ENCODE measurements at regions not wholly inside any gene's neighbourhood (a gene's known extent, or its start where the extent isn't known, plus 50 kb on each side); places are given as distances from the start of the nearest gene placed in this dataset.
"Not testable (repeated sequence)": the region's sequence is repeated elsewhere in the genome, so short reads cannot be mapped to it uniquely, and the experiment has no call there.

GRCh38 chr2:60246583-60246982 is 306.9 kb downstream of the BCL11A start:
- no peak for DNase-seq (ENCODE audit: low read depth)

- DNase-seq (ENCODE audit: low read depth), result no peak
Measured at GRCh38 chr2:60234274-60234986, 319.0 kb downstream of the BCL11A start.

GRCh38 chr2:60230596-60230995 is 322.9 kb downstream of the BCL11A start:
- no peak for DNase-seq (ENCODE audit: low read depth)

GRCh38 chr2:60230037-60230436 is 323.4 kb downstream of the BCL11A start:
- no peak for DNase-seq (ENCODE audit: low read depth)

GRCh38 chr2:60226943-60227342 is 326.5 kb downstream of the BCL11A start:
- no peak for DNase-seq (ENCODE audit: low read depth)

- no peak for DNase-seq (ENCODE audit: low read depth)
Measured at GRCh38 chr2:60226191-60226590, 327.3 kb downstream of the BCL11A start.

GRCh38 chr2:60223859-60224258 is 329.6 kb downstream of the BCL11A start:
- no peak for DNase-seq (ENCODE audit: low read depth)

GRCh38 chr2:60221098-60221497 is 332.4 kb downstream of the BCL11A start:
- DNase-seq (ENCODE audit: low read depth), result no peak

GRCh38 chr2:60219536-60219935 is 333.9 kb downstream of the BCL11A start:
- DNase-seq (ENCODE audit: low read depth), result no peak

- no peak for DNase-seq (ENCODE audit: low read depth)
Measured at GRCh38 chr2:60216452-60216995, 336.9 kb downstream of the BCL11A start.

- no peak for DNase-seq (ENCODE audit: low read depth)
Measured at GRCh38 chr2:60215386-60215901, 338.0 kb downstream of the BCL11A start.

GRCh38 chr2:60214626-60214875 is 338.9 kb downstream of the BCL11A start:
- no peak for DNase-seq (ENCODE audit: low read depth)

- DNase-seq (ENCODE audit: low read depth), result no peak
Measured at GRCh38 chr2:60213865-60214625, 339.4 kb downstream of the BCL11A start.

- no peak for DNase-seq (ENCODE audit: low read depth)
Measured at GRCh38 chr2:60212181-60212945, 341.1 kb downstream of the BCL11A start.

- not testable (repeated sequence) for DNase-seq (ENCODE audit: low read depth)
Measured at GRCh38 chr2:60189006-60189405, 364.4 kb downstream of the BCL11A start.

- no peak for DNase-seq (ENCODE audit: low read depth)
Measured at GRCh38 chr2:60175290-60175689, 378.2 kb downstream of the BCL11A start.

GRCh38 chr2:60174146-60174545 is 379.3 kb downstream of the BCL11A start:
- no peak for DNase-seq (ENCODE audit: low read depth)

- no peak for DNase-seq (ENCODE audit: low read depth)
Measured at GRCh38 chr2:60172801-60173200, 380.7 kb downstream of the BCL11A start.

GRCh38 chr2:60170272-60170671 is 383.2 kb downstream of the BCL11A start:
- no peak for DNase-seq (ENCODE audit: low read depth)

GRCh38 chr2:60168247-60168646 is 385.2 kb downstream of the BCL11A start:
- DNase-seq (ENCODE audit: low read depth), result no peak

- no peak for DNase-seq (ENCODE audit: low read depth)
Measured at GRCh38 chr2:60167089-60167488, 386.4 kb downstream of the BCL11A start.

GRCh38 chr2:60163691-60164090 is 389.8 kb downstream of the BCL11A start:
- DNase-seq (ENCODE audit: low read depth), result no peak

- no peak for DNase-seq (ENCODE audit: low read depth)
Measured at GRCh38 chr2:60159519-60159918, 393.9 kb downstream of the BCL11A start.

Data from stimulated activated CD8-positive, alpha-beta memory T cell treated with anti-CD3 and anti-CD28 coated beads, Interleukin-12 subunit alpha, Interleukin-12 subunit beta, amount 100 ng/mL, for 4 hours (primary cell).